OCI-LY1 (cell line): ENCODE measurements at regions not wholly inside any gene's neighbourhood (a gene's known extent, or its start where the extent isn't known, plus 50 kb on each side); places are given as distances from the start of the nearest gene placed in this dataset.

Source experiments
- EZH2 ChIP-seq: fragments of 200-600 bp; sonication (generic), shearing (Covaris generic); IDR thresholded peaks from 2 replicates; pipeline ENCODE4 v1.8.0; 2017; ENCODE audit warnings: borderline replicate concordance, mixed run types, mild to moderate bottlenecking, antibody characterized with exemption, low read length, moderate library complexity, mixed read lengths
- TF ChIP-seq, protein P1 (sequence below): fragments of 200-600 bp; sonication (generic), shearing (Covaris generic); IDR thresholded peaks from 2 replicates; pipeline ENCODE4 v1.5.1; 2017; ENCODE audit warnings: mild to moderate bottlenecking, antibody characterized with exemption, low read length, moderate library complexity, mixed read lengths

DNA sequence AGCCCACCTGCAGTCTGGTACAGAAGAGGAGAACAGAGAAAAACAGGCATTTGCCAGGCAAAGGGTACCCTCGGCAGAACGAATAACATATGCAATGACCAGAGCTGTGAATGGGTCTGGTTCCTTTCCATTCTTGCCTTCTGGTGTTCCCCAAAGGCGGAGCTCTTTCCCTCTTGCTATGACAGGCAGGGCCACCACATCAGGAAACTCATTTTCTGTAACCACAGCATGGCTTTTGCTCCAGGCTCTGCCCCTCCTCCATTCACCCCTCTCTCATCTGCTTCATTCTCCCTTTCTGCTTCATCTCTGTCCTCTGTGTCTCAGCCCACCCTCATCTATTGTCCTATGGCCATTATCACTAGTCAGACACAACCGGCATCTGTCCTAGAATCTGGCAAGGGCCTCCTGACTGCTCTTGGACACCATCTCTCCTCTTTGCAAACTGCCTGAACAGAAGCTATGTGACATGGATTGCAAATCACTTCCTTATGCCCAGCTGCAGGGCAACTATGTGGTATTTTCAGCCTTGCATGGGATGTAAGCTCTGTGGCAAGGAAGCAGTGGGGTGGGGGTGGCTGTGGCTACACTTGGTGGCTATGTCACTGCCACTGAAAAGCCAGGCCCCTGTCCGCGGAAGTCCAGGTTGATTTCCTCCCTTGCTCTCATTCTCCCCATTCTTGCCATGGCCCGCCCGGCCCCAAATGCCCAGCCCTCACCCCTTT is 78.8 kb upstream of the ABCD3 start:
- TF ChIP-seq, protein P1, sequence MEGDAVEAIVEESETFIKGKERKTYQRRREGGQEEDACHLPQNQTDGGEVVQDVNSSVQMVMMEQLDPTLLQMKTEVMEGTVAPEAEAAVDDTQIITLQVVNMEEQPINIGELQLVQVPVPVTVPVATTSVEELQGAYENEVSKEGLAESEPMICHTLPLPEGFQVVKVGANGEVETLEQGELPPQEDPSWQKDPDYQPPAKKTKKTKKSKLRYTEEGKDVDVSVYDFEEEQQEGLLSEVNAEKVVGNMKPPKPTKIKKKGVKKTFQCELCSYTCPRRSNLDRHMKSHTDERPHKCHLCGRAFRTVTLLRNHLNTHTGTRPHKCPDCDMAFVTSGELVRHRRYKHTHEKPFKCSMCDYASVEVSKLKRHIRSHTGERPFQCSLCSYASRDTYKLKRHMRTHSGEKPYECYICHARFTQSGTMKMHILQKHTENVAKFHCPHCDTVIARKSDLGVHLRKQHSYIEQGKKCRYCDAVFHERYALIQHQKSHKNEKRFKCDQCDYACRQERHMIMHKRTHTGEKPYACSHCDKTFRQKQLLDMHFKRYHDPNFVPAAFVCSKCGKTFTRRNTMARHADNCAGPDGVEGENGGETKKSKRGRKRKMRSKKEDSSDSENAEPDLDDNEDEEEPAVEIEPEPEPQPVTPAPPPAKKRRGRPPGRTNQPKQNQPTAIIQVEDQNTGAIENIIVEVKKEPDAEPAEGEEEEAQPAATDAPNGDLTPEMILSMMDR, result no peak
- no peak for TF ChIP-seq EZH2
